Nephron progenitor cell (in vitro differentiated cells): ENCODE measurements at regions not wholly inside any gene's neighbourhood (a gene's known extent, or its start where the extent isn't known, plus 50 kb on each side); places are given as distances from the start of the nearest gene placed in this dataset.
A peak's percentile ranks its signal among the peaks of the same experiment; 100 is the strongest.

Experiments used
- DNase-seq: peaks from one replicate; pipeline ENCODE4 v3.0.0; 2021
- H3K27ac Mint-ChIP-seq: 2 replicates; pipeline ENCODE4 v1.8.0; 2021; ENCODE audit warnings: mild to moderate bottlenecking, moderate library complexity, mixed read lengths
- H3K27me3 Mint-ChIP-seq: 2 replicates; pipeline ENCODE4 v1.8.0; 2021; ENCODE audit warnings: mild to moderate bottlenecking, low read depth, mixed read lengths; ENCODE audit not compliant: poor library complexity
- H3K36me3 Mint-ChIP-seq: 2 replicates; pipeline ENCODE4 v1.8.0; 2021; ENCODE audit warnings: low read depth, mixed read lengths
- H3K4me1 Mint-ChIP-seq: 2 replicates; pipeline ENCODE4 v1.8.0; 2021; ENCODE audit warnings: mixed read lengths
- H3K4me3 Mint-ChIP-seq: 2 replicates; pipeline ENCODE4 v1.8.0; 2021; ENCODE audit warnings: mild to moderate bottlenecking, moderate library complexity, mixed read lengths
- H3K9me3 Mint-ChIP-seq: 2 replicates; pipeline ENCODE4 v1.8.0; 2021; ENCODE audit warnings: mild to moderate bottlenecking, moderate library complexity, mixed read lengths
- CTCF ChIP-seq: fragments of 200-600 bp; sonication (generic); IDR thresholded peaks from 2 replicates; pipeline ENCODE4 v1.5.0; 2021; ENCODE audit warnings: antibody characterized with exemption

GRCh38 chr1:229784834-229785233 is 158.8 kb downstream of the URB2 start:
- DNase-seq, result no peak
- peaks cover 5% of the 10 kb centered on the region for H3K4me1 Mint-ChIP-seq
- no peak overlapping the region for H3K27ac Mint-ChIP-seq
- no peak overlapping the region for H3K4me3 Mint-ChIP-seq
- peaks cover 19% of the 10 kb centered on the region for H3K27me3 Mint-ChIP-seq
- H3K9me3 Mint-ChIP-seq, result peaks cover 36% of the 10 kb centered on the region
- TF ChIP-seq CTCF, result no peak
- no peaks in the 10 kb centered on the region for H3K36me3 Mint-ChIP-seq

GRCh38 chr1:229786974-229787610 is 161.0 kb downstream of the URB2 start:
- H3K27ac Mint-ChIP-seq, result no peak overlapping the region
- peaks cover 36% of the 10 kb centered on the region for H3K9me3 Mint-ChIP-seq
- no peaks in the 10 kb centered on the region for H3K36me3 Mint-ChIP-seq
- no peak overlapping the region for H3K4me3 Mint-ChIP-seq
- no peak for TF ChIP-seq CTCF
- DNase-seq, result no peak
- H3K4me1 Mint-ChIP-seq, result peaks cover under 1% of the 10 kb centered on the region
- H3K27me3 Mint-ChIP-seq, result peaks cover 16% of the 10 kb centered on the region

- Mint-ChIP-seq H3K4me3 (no peak overlapping the region), H3K36me3 (no peaks in the 10 kb centered on the region), H3K9me3 (peaks cover 36% of the 10 kb centered on the region), H3K4me1 (no peaks in the 10 kb centered on the region), H3K27ac (peak overlapping the region; percentile 8), H3K27me3 (peaks cover 14% of the 10 kb centered on the region)
- no peak for TF ChIP-seq CTCF
- DNase-seq, result no peak
Observed at GRCh38 chr1:229788004-229788403, 162.0 kb downstream of the URB2 start.

GRCh38 chr1:229792012-229792975 is 166.2 kb downstream of the URB2 start:
- H3K36me3 Mint-ChIP-seq, result no peaks in the 10 kb centered on the region
- peaks cover 14% of the 10 kb centered on the region for H3K9me3 Mint-ChIP-seq
- no peak overlapping the region for H3K4me3 Mint-ChIP-seq
- no peak for DNase-seq
- no peaks in the 10 kb centered on the region for H3K4me1 Mint-ChIP-seq
- peaks cover 14% of the 10 kb centered on the region for H3K27me3 Mint-ChIP-seq
- no peak overlapping the region for H3K27ac Mint-ChIP-seq
- TF ChIP-seq CTCF, result no peak

GRCh38 chr1:229793488-229793887 is 167.4 kb downstream of the URB2 start:
- no peak overlapping the region for H3K27ac Mint-ChIP-seq
- peaks cover 4% of the 10 kb centered on the region for H3K9me3 Mint-ChIP-seq
- TF ChIP-seq CTCF, result no peak
- H3K36me3 Mint-ChIP-seq, result no peaks in the 10 kb centered on the region
- H3K27me3 Mint-ChIP-seq, result peaks cover 14% of the 10 kb centered on the region
- H3K4me1 Mint-ChIP-seq, result no peaks in the 10 kb centered on the region
- no peak for DNase-seq
- no peak overlapping the region for H3K4me3 Mint-ChIP-seq
